GM12874 (cell line): ENCODE measurements at regions not wholly inside any gene's neighbourhood (a gene's known extent, or its start where the extent isn't known, plus 50 kb on each side); places are given as distances from the start of the nearest gene placed in this dataset.

Source experiments
- CTCF ChIP-seq: IDR thresholded peaks from 2 replicates; pipeline ENCODE4 v1.5.1; 2011; ENCODE audit warnings: low read depth, mild to moderate bottlenecking, control low read depth, low read length, moderate library complexity; ENCODE audit not compliant: insufficient read depth

DNA sequence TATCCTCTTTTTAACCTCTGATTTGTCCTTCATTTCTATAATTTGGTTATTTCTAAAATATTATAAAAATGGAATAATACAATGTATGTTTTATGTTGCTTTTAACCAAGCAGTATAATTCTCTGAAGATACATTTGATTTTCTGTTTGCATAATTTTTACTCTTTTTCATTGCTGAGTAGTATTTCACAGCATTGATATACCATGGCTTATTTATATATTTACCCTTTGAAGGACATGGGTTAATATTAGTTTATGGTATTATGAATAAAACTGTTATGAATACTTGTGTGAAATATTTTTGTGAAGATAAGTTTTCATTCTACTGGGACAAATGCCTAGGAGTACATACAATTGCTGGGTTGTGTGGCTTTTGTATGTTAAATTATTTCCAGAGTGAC, 748.6 kb downstream of the TENT5A start:
- TF ChIP-seq CTCF: no peak

GRCh38 chr6:81003156-81003555, 749.3 kb downstream of the TENT5A start:
- no peak for TF ChIP-seq CTCF

- no peak for TF ChIP-seq CTCF
These were observed 750.4 kb downstream of the TENT5A start for GRCh38 chr6:81002126-81002525.

DNA sequence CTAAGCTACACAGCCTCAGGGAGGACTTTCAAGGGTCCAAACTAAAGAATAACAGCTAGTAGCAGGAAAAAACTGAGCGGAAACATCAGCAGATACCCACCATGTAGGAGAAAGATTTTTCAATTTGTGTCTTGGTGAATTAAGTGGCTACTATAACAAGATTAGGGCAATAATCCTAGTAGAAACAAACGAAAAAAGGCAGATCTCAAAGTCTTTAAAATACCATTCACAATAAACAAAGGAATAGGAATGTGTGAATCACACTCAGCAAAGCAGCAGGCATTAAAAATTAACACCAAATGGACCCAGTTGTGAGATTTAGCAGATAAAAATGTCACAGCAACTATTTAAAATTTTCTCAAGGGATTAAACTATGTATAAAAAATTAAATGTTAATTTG, 761.2 kb downstream of the TENT5A start:
- no peak for TF ChIP-seq CTCF

- TF ChIP-seq CTCF: no peak
These were observed 763.6 kb downstream of the TENT5A start for GRCh38 chr6:80988892-80989291.

DNA sequence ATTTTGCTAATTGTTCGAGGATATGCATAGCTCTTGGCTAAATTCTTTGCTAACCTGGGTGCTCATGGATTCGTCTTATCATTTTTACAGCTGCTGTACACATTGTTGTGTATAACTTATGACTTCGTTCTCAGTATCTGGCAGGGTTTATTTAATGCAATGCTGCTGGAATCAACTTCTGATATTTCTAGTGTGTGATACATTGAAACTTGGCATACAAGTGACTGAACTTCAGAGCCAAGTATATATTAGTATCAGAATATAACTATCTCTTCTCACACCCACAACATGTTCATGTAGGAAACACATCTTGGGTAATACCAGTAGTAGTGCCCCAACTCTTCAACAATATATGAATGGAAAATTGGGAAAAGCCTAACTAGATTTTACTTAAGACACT, 764.2 kb downstream of the TENT5A start:
- no peak for TF ChIP-seq CTCF

DNA sequence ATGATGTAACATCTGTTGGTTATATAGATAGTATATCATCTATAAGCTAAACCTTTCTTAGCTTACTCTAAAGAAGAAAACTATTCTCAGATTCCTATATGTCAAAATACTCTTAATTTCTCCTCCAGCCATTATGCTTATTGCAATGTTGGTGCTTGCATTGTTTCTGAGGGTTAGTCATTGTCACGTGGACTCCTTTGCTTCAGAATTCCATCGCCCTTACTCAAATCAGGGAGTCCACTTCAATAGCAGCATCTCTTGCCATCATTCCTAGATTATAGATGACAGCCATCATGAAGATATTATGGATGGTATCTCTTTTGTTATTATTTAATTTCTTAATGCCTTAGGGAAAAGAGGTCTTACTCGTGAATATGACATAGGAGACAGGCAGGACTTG, 776.1 kb downstream of the TENT5A start:
- TF ChIP-seq CTCF: no peak

DNA sequence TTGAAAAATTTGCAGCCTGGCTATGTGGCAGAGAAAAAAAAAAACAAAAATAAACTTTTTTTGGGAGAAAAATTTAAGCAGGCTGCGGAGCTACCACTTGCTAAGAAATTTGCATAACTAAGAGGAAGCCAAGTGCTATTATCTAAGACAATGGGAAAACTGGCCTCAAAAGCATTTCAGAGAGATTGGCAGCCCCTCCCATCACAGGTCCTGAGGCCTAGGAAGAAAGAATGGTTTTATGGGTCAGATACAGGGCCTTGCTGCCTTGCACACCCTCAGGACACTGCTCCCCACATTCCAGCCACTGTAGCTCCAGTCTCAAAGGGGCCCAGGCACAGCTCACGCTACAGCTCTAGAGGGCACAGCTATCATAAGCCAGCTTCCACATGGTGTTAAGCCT, 777.9 kb downstream of the TENT5A start:
- no peak for TF ChIP-seq CTCF
